A549 (cell line): ENCODE measurements at regions not wholly inside any gene's neighbourhood (a gene's known extent, or its start where the extent isn't known, plus 50 kb on each side); places are given as distances from the start of the nearest gene placed in this dataset.

Experiments used
- MYC ChIP-seq: IDR thresholded peaks from 2 replicates; pipeline ENCODE4 v1.6.1; 2012; ENCODE audit warnings: mild to moderate bottlenecking, inconsistent platforms, low read length, improper control_type of control experiment, borderline replicate concordance
- POLR2A ChIP-seq: IDR thresholded peaks from 2 replicates; pipeline ENCODE4 v1.6.1; 2012; ENCODE audit warnings: mild to moderate bottlenecking, low read length
- RAD21 ChIP-seq, 2 experiments: fragments of >200 bp in 1 of 2; sonication (Bioruptor Twin) in 1 of 2; formaldehyde crosslinking in 1 of 2; IDR thresholded peaks in 1 of 2; conservative IDR thresholded peaks in 1 of 2; 2 replicates in 1 of 2; 3 replicates in 1 of 2; pipeline ENCODE4 v1.6.1; 2012 to 2018; ENCODE audit warnings: inconsistent platforms in 1 of 2
- TF ChIP-seq, protein P1 (sequence below): fragments of >200 bp; sonication (Bioruptor Twin); formaldehyde crosslinking; IDR thresholded peaks from 3 replicates; pipeline ENCODE4 v1.5.1; 2016

- no peak for TF ChIP-seq MYC
- TF ChIP-seq, protein P1, sequence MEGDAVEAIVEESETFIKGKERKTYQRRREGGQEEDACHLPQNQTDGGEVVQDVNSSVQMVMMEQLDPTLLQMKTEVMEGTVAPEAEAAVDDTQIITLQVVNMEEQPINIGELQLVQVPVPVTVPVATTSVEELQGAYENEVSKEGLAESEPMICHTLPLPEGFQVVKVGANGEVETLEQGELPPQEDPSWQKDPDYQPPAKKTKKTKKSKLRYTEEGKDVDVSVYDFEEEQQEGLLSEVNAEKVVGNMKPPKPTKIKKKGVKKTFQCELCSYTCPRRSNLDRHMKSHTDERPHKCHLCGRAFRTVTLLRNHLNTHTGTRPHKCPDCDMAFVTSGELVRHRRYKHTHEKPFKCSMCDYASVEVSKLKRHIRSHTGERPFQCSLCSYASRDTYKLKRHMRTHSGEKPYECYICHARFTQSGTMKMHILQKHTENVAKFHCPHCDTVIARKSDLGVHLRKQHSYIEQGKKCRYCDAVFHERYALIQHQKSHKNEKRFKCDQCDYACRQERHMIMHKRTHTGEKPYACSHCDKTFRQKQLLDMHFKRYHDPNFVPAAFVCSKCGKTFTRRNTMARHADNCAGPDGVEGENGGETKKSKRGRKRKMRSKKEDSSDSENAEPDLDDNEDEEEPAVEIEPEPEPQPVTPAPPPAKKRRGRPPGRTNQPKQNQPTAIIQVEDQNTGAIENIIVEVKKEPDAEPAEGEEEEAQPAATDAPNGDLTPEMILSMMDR, result no peak
- TF ChIP-seq RAD21 (conservative IDR thresholded peaks at IDR 0.05 in 1 of 2, IDR thresholded peaks at IDR 0.05 in 1 of 2), result no peak
- TF ChIP-seq POLR2A, result no peak
These were observed 2040.3 kb upstream of the PCDH20 start for GRCh38 chr13:63455938-63456337.
